ENCODE measurements at regions not wholly inside any gene's neighbourhood (a gene's known extent, or its start where the extent isn't known, plus 50 kb on each side); places are given as distances from the start of the nearest gene placed in this dataset.

GRCh38 chr13:34310539-34310938 lies 492.6 kb downstream of the RFC3 start:
- DNase-seq: no peak
- Mint-ChIP-seq H3K27me3 (no peaks in the 10 kb centered on the region), H3K9me3 (no peaks in the 10 kb centered on the region), H3K36me3 (no peaks in the 10 kb centered on the region), H3K27ac (no peak overlapping the region), H3K4me3 (no peak overlapping the region), H3K4me1 (no peaks in the 10 kb centered on the region)

DNA sequence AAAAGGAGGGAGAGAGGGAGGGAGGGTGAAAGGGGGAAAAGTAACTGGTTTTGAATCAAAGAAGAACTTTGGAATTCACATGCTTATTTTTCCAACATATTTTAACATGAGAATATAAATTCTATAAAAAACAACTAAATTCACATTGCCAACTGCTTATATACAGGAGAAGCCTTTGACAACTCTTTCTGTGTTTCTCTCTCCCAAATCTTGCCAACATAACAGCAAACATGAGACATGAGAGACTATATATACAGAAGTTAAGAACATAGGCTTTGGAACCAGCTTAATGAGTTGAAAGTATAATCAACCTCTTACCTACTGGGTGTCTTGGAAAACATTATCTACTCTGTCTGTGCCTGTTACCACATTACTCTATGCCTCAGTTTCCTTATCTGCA lies 493.3 kb downstream of the RFC3 start:
- H3K27ac Mint-ChIP-seq: no peak overlapping the region
- no peak for DNase-seq
- no peaks in the 10 kb centered on the region for H3K9me3 Mint-ChIP-seq
- H3K4me1 Mint-ChIP-seq: no peaks in the 10 kb centered on the region
- H3K4me3 Mint-ChIP-seq: no peak overlapping the region
- H3K36me3 Mint-ChIP-seq: no peaks in the 10 kb centered on the region
- H3K27me3 Mint-ChIP-seq: no peaks in the 10 kb centered on the region

- Mint-ChIP-seq H3K4me3 (no peak overlapping the region), H3K27me3 (no peaks in the 10 kb centered on the region), H3K36me3 (no peaks in the 10 kb centered on the region), H3K9me3 (no peaks in the 10 kb centered on the region), H3K4me1 (no peaks in the 10 kb centered on the region), H3K27ac (no peak overlapping the region)
- no peak for DNase-seq
Measured at GRCh38 chr13:34312578-34312977, 494.6 kb downstream of the RFC3 start.

GRCh38 chr13:34320084-34320483 lies 502.1 kb downstream of the RFC3 start:
- Mint-ChIP-seq H3K4me1 (no peaks in the 10 kb centered on the region), H3K27ac (no peak overlapping the region), H3K4me3 (no peak overlapping the region), H3K27me3 (no peaks in the 10 kb centered on the region), H3K9me3 (no peaks in the 10 kb centered on the region), H3K36me3 (no peaks in the 10 kb centered on the region)
- no peak for DNase-seq

- H3K36me3 Mint-ChIP-seq: no peaks in the 10 kb centered on the region
- no peaks in the 10 kb centered on the region for H3K9me3 Mint-ChIP-seq
- H3K27me3 Mint-ChIP-seq: no peaks in the 10 kb centered on the region
- H3K4me3 Mint-ChIP-seq: no peak overlapping the region
- H3K4me1 Mint-ChIP-seq: no peaks in the 10 kb centered on the region
- no peak overlapping the region for H3K27ac Mint-ChIP-seq
- DNase-seq: no peak
Measured at GRCh38 chr13:34322014-34322742, 504.2 kb downstream of the RFC3 start.

DNA sequence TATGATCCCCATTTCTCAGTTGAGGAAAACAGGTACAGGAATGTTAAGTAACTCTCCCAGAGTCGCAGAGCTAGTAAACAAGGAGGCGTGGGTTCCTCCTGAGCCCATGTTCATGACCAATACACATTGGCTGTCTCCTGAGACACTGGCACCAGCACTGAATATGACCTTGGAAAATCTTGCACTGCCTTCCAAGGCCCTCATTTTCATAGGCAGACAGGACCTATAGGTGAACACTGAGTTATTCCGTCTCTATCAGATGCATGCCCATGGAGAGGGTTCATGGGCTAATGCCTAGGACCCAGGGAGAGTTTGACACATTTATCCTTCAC lies 504.8 kb downstream of the RFC3 start:
- Mint-ChIP-seq H3K27ac (no peak overlapping the region), H3K4me1 (no peaks in the 10 kb centered on the region), H3K36me3 (peaks cover 2% of the 10 kb centered on the region), H3K4me3 (no peak overlapping the region), H3K9me3 (peaks cover 4% of the 10 kb centered on the region), H3K27me3 (no peaks in the 10 kb centered on the region)
- no peak for DNase-seq

DNA sequence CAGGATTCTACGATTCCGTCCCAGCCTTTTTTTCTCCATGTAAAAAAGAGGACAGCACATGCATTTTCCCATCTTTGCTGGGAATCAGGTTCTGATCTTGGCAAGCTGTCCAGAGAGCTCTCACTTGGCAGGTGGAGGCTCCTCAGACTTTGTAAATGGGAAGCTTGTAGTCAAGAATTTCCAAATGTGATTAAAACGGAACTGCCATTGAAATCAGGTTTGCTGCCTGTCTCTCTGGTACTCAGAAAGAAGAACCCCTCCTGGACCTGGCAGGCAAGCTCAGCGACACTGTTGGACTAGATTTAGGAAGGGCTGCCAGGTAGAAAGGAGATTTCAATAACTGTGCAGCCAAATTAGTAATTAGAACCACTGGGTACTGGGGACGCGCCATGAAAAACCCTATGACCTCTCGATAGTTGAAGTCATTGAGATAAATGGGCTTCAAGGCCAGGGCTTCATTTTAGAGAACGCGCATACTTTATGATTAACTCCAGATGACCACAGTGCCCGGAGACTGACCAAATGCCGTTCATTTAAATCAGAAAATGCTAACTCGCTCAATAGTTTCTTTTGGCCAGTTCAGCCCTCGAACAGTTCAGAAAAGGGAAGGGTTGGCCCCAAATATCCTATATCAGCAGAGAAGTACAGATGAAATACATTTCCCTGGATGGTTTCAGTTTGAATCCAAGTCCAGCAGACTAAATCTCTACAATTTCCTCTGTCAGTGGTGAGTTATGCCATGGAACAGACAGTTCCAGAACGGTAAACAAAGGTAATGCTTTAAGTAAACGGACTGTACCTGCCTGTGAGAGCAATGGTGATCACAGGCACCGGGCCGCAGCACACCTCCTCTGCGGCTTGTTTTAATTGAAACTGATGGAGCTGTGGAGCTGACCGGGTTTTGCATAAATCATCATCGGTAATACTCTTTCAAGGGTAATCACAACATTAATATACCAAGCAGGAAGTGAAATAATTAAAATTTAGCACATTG lies 517.4 kb downstream of the RFC3 start:
- Mint-ChIP-seq H3K27me3 (no peaks in the 10 kb centered on the region), H3K9me3 (peaks cover 1% of the 10 kb centered on the region), H3K36me3 (no peaks in the 10 kb centered on the region), H3K4me3 (no peak overlapping the region), H3K4me1 (no peaks in the 10 kb centered on the region), H3K27ac (no peak overlapping the region)
- DNase-seq: no peak

- Mint-ChIP-seq H3K36me3 (no peaks in the 10 kb centered on the region), H3K4me1 (no peaks in the 10 kb centered on the region), H3K27ac (no peak overlapping the region), H3K9me3 (no peaks in the 10 kb centered on the region), H3K4me3 (no peak overlapping the region), H3K27me3 (no peaks in the 10 kb centered on the region)
- DNase-seq: no peak
Measured at GRCh38 chr13:34338102-34338501, 520.2 kb downstream of the RFC3 start.

GRCh38 chr13:34340534-34340933 lies 522.6 kb downstream of the RFC3 start:
- no peaks in the 10 kb centered on the region for H3K9me3 Mint-ChIP-seq
- H3K4me1 Mint-ChIP-seq: no peaks in the 10 kb centered on the region
- H3K36me3 Mint-ChIP-seq: no peaks in the 10 kb centered on the region
- no peaks in the 10 kb centered on the region for H3K27me3 Mint-ChIP-seq
- no peak for DNase-seq
- no peak overlapping the region for H3K27ac Mint-ChIP-seq
- no peak overlapping the region for H3K4me3 Mint-ChIP-seq

DNA sequence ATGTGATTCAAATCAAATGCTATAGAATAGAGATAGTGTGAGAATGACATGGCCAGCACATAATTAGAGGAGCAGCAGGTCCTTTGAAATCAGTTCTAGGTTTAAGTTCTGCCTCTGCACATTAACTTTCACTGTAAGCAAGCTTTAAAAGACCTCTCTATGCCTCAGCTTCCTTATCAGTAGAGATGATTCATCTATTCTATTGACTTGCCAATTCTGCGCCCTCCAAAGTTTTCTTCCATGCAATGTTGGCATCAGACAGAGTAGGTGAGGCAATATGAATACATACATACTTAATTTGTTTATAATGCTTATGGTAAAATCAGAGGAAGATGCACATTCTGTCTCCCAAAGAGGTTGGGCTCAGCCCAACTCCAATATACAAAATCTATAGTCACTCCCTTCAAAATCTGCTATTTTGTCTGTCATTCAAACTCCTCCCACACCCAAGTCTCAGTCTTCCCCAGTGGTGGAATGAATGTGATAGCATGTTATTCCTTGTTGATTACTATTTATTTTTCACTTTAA lies 525.5 kb downstream of the RFC3 start:
- Mint-ChIP-seq H3K27me3 (no peaks in the 10 kb centered on the region), H3K4me1 (no peaks in the 10 kb centered on the region), H3K4me3 (no peak overlapping the region), H3K36me3 (no peaks in the 10 kb centered on the region), H3K9me3 (no peaks in the 10 kb centered on the region), H3K27ac (no peak overlapping the region)
- no peak for DNase-seq

GRCh38 chr13:34344816-34345215 lies 526.9 kb downstream of the RFC3 start:
- no peaks in the 10 kb centered on the region for H3K4me1 Mint-ChIP-seq
- no peaks in the 10 kb centered on the region for H3K9me3 Mint-ChIP-seq
- DNase-seq: no peak
- no peak overlapping the region for H3K4me3 Mint-ChIP-seq
- H3K27ac Mint-ChIP-seq: no peak overlapping the region
- H3K27me3 Mint-ChIP-seq: no peaks in the 10 kb centered on the region
- no peaks in the 10 kb centered on the region for H3K36me3 Mint-ChIP-seq

DNA sequence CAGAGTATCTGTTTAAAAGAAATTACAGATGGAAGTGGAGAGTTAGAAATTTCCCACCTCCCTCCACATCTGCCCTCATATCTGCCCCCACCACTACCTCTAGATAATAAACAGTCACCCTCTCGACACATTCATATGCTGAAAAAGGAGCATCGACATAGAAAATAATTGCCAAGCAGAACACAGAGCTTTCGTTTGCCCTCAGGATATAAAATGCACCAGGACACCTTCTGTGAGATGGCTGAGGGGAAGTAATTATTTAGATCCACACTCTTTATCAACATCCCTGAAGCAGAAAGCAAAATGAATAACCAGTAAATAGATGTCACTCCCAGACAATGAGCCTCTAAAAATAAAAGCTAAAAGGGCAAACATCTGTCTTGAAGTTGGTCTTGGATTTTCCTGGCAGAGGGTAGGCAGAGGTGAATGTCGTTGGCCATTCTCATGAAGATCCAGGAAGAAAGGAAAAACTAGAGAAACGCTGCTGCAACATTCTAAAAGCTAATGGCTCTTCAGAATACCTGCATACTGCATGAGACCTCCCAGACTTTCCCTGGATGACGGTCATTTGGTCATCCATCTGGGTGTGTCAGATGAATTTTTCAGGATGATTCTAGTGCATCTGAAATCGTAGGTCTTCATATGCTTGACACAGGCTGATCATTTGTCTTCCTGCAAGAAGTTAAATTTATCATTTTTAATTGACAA lies 527.5 kb downstream of the RFC3 start:
- no peak for DNase-seq
- Mint-ChIP-seq H3K36me3 (no peaks in the 10 kb centered on the region), H3K27ac (no peak overlapping the region), H3K27me3 (no peaks in the 10 kb centered on the region), H3K4me1 (no peaks in the 10 kb centered on the region), H3K9me3 (no peaks in the 10 kb centered on the region), H3K4me3 (no peak overlapping the region)

GRCh38 chr13:34346626-34347025 lies 528.7 kb downstream of the RFC3 start:
- DNase-seq: no peak
- no peaks in the 10 kb centered on the region for H3K4me1 Mint-ChIP-seq

DNA sequence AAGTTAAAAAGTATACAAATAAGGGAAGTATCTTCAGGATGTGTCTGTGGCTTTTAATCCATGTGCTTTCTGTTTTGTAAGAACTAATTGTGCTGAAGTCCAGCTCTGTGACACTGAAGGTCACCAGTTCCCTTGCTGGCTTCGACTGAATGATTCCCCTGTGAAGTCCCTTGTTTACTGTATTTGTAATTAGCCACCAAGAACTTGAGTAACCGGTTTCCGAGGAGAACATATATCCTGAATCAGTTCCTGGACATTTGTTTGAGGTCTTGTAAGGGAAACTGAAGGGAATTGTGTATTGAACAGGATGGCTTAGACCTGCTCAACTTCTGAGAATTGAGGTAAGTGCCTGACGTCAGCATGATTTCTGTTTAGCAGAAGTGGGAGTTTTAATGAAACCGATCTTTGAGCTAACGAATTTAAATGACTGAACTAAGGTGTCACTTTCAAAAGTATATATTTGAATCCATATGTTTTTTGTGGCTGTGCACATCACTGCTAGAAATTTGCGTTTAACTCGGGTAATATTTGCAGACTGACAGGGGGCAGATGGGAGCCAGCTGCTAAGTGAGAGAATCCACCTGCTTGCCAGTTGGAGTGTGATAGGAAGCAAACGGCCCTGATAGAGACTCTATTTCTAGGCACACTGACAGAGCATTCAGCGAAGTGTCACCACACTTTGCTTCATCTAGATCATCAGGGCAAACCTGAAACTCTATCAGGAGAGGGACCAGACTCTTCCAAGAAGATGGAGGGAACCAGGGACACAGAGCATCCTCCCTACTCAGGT lies 530.0 kb downstream of the RFC3 start:
- no peaks in the 10 kb centered on the region for H3K9me3 Mint-ChIP-seq
- no peaks in the 10 kb centered on the region for H3K27me3 Mint-ChIP-seq
- H3K27ac Mint-ChIP-seq: no peak overlapping the region
- no peak overlapping the region for H3K4me3 Mint-ChIP-seq
- no peak for DNase-seq
- no peaks in the 10 kb centered on the region for H3K4me1 Mint-ChIP-seq
- H3K36me3 Mint-ChIP-seq: no peaks in the 10 kb centered on the region

More at GRCh38 chr13:34346626-34347025, 528.7 kb downstream of the RFC3 start:
- Mint-ChIP-seq H3K27ac (no peak overlapping the region), H3K4me3 (no peak overlapping the region), H3K9me3 (no peaks in the 10 kb centered on the region), H3K27me3 (no peaks in the 10 kb centered on the region), H3K36me3 (no peaks in the 10 kb centered on the region)
